Upper lobe of right lung (tissue), 1 donor: ENCODE measurements at regions not wholly inside any gene's neighbourhood (a gene's known extent, or its start where the extent isn't known, plus 50 kb on each side); places are given as distances from the start of the nearest gene placed in this dataset.

Experiments
- ATAC-seq: fragments of 200-7000 bp; cut with Tn5 transposase; one replicate; pipeline ENCODE4 v1.9.1; 2020; ENCODE audit warnings: mild to moderate bottlenecking, moderate library complexity
- DNase-seq: peaks from one replicate; pipeline ENCODE4 v3.0.0-alpha.2; 2020
- H3K27ac ChIP-seq: fragments of 200-600 bp; one replicate; pipeline ENCODE4 v1.8.0; 2022
- H3K27me3 ChIP-seq: fragments of 200-600 bp; one replicate; pipeline ENCODE4 v1.8.0; 2022; ENCODE audit warnings: mild to moderate bottlenecking
- H3K36me3 ChIP-seq: fragments of 200-600 bp; one replicate; pipeline ENCODE4 v1.8.0; 2022
- H3K4me1 ChIP-seq: fragments of 200-600 bp; one replicate; pipeline ENCODE4 v1.8.0; 2022
- H3K4me3 ChIP-seq: fragments of 200-600 bp; one replicate; pipeline ENCODE4 v1.8.0; 2022; ENCODE audit warnings: mild to moderate bottlenecking
- H3K9me3 ChIP-seq: fragments of 200-600 bp; one replicate; pipeline ENCODE4 v1.8.0; 2022
- intact Hi-C: fragments of 100-400 bp; cut with DNase I; formaldehyde crosslinking; loops from one replicate; pipeline ENCODE4 v1.11.0; 2022
- TF ChIP-seq, protein P1 (sequence below): fragments of 200-600 bp; IDR thresholded peaks from one replicate; pipeline ENCODE4 v1.8.0; 2022; ENCODE audit warnings: antibody characterized with exemption
- donor health status: DM: no; HTN: yes; CAD: no; lungs with severe emphysema.

DNA sequence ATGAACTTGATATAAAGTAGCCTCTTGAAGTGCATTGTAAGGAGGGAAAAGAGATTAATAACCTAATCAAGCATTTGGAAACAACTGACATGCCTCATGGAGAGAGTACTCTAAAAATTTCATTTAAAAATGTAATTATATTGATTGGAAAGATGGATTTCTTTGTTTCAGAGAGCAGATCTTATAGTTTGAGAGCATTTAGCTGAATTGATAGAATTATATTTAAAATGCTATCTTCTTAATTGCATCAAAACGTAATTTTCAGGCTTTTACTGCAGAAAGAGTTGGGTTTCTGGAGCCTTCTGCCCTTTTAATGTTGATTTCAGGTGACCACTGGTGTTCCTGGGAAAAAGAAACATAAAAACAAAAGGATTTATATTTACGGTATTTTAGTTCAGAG lies 130.6 kb downstream of the EDN3 start:
- H3K27me3 ChIP-seq = peaks cover 9% of the 10 kb centered on the region
- ATAC-seq (no peak), DNase-seq (no peak)
- H3K36me3 ChIP-seq = no peaks in the 10 kb centered on the region
- H3K27ac ChIP-seq = no peak overlapping the region
- TF ChIP-seq, protein P1, sequence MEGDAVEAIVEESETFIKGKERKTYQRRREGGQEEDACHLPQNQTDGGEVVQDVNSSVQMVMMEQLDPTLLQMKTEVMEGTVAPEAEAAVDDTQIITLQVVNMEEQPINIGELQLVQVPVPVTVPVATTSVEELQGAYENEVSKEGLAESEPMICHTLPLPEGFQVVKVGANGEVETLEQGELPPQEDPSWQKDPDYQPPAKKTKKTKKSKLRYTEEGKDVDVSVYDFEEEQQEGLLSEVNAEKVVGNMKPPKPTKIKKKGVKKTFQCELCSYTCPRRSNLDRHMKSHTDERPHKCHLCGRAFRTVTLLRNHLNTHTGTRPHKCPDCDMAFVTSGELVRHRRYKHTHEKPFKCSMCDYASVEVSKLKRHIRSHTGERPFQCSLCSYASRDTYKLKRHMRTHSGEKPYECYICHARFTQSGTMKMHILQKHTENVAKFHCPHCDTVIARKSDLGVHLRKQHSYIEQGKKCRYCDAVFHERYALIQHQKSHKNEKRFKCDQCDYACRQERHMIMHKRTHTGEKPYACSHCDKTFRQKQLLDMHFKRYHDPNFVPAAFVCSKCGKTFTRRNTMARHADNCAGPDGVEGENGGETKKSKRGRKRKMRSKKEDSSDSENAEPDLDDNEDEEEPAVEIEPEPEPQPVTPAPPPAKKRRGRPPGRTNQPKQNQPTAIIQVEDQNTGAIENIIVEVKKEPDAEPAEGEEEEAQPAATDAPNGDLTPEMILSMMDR = no peak
- no peaks in the 10 kb centered on the region for H3K4me1 ChIP-seq
- no peak overlapping the region for H3K4me3 ChIP-seq
- intact Hi-C loops = loop anchor here (10.0 kb wide), 1 partner anchor 56 kb away; no protein-coding TSS in a partner anchor
- H3K9me3 ChIP-seq = no peaks in the 10 kb centered on the region

DNA sequence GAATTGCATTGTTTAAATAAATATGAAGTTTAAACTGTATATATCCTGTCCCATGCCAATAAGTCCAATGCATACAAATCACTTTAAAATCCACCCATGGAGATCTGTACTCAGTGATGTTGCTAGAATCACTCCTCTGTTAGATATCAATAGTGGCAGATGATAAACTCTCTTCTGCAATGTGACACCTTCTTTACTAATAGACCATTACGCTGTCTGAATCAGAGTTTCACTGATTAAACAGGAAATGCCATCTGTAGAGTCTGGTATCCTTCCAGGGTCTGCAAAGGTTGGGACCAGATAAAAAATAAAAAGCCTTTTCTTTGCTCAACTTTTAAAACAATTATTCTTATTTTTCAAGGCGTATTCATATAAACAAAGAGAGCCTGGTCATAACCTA lies 134.5 kb downstream of the EDN3 start:
- no peak overlapping the region for H3K27ac ChIP-seq
- DNase-seq (no peak), ATAC-seq (no peak)
- H3K4me1 ChIP-seq = no peaks in the 10 kb centered on the region
- intact Hi-C loops = loop anchor here (10.0 kb wide), 1 partner anchor 60 kb away; no protein-coding TSS in a partner anchor
- no peaks in the 10 kb centered on the region for H3K36me3 ChIP-seq
- H3K4me3 ChIP-seq = no peak overlapping the region
- TF ChIP-seq, protein P1 = no peak
- H3K9me3 ChIP-seq = no peaks in the 10 kb centered on the region
- peaks cover 9% of the 10 kb centered on the region for H3K27me3 ChIP-seq

DNA sequence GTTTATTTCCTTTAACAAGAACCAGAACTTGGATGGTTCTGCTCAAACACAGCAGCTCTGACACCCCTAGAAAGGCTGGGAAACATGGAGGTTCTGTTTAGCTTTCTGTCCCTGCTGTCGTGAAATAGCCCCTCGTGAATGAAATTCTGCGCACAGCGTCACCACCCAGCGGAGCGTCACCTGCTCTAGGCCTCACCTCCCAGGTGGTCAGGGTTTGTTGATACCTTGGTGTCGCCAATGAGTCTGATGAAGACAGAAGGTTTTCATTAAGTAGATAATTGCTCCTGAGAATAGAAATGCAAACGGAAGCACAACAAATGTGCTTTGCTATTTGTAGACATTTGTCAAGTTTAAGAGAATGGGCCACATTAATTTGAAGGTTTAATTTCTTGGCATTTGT lies 135.1 kb downstream of the EDN3 start:
- DNase-seq = no peak
- TF ChIP-seq, protein P1 = no peak
- Histone ChIP-seq H3K9me3 (no peaks in the 10 kb centered on the region), H3K4me3 (no peak overlapping the region), H3K27me3 (peaks cover 9% of the 10 kb centered on the region), H3K4me1 (no peaks in the 10 kb centered on the region), H3K36me3 (no peaks in the 10 kb centered on the region), H3K27ac (no peak overlapping the region)
- ATAC-seq = no peak
- intact Hi-C loops = loop anchor here (10.0 kb wide), 1 partner anchor 61 kb away; no protein-coding TSS in a partner anchor

DNA sequence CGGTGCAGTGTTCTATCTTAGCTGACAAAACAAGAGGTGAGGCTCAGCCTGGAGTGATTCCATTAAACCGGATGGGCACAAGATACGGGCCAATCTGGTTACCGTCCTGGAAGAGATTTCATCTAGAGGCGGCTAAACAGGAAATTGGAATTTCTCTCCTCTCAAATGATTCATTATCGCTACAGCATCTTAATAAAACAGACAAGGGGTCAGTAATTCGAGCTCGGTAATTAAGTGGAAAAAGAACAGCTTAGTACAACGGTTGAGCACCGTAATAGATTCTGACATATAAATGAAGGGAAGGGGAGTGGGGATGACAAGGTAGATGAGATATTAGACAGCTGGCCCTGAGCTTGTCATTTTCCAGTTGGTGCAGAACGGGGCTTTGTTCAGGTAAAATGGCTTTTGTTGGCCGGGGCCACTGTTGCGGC lies 137.2 kb downstream of the EDN3 start:
- intact Hi-C loops = loop anchor here (10.0 kb wide), 1 partner anchor 63 kb away; no protein-coding TSS in a partner anchor
- H3K36me3 ChIP-seq = no peaks in the 10 kb centered on the region
- ATAC-seq (no peak), DNase-seq (no peak)
- no peaks in the 10 kb centered on the region for H3K27me3 ChIP-seq
- no peaks in the 10 kb centered on the region for H3K4me1 ChIP-seq
- TF ChIP-seq, protein P1 = no peak
- H3K27ac ChIP-seq = no peak overlapping the region
- no peaks in the 10 kb centered on the region for H3K9me3 ChIP-seq
- H3K4me3 ChIP-seq = no peak overlapping the region

DNA sequence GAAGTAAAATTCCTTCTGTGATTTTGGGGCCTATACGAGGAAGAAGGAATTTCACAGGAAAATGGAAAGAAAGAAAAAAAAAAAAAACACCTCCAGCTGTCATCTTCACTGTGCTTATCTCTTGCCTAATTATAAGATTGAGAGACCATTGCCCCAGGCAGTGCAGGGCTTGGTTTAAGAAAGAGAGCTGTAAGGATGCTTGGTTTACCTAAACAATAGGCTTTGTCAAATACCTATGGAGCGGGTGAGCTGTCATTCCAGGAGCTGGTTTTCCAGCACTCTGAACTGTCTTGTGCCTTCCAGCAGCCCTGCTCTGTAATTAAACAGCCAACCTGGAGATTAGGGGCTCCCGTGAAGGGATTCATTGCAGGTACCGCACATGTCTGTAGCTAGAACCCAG lies 137.8 kb downstream of the EDN3 start:
- ATAC-seq (no peak), DNase-seq (no peak)
- intact Hi-C loops = loop anchor here (10.0 kb wide), 1 partner anchor 63 kb away; no protein-coding TSS in a partner anchor
- Histone ChIP-seq H3K27me3 (no peaks in the 10 kb centered on the region), H3K4me1 (no peaks in the 10 kb centered on the region), H3K4me3 (no peak overlapping the region), H3K9me3 (no peaks in the 10 kb centered on the region), H3K27ac (no peak overlapping the region), H3K36me3 (no peaks in the 10 kb centered on the region)
- TF ChIP-seq, protein P1 = no peak

DNA sequence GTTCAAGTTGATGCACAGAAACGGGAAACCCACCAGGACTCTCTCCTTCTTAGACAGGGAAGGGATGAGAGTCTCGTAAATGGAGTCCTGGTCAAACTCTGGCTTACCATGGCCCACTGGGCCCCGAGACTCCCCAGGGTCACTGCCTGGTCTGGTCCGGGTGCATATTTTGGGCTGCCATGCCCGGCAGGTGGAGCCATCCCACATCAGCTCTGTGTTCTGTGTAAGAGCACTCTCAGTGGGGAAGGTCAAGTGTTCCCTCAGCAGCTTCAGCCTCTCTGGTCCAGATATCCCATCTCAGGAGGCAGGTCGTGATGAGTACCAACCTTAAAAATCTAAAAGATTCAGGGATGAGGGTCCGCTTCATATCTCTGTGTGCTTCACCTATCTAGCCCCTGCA lies 138.8 kb downstream of the EDN3 start:
- H3K36me3 ChIP-seq = no peaks in the 10 kb centered on the region

More for the DNA sequence above, 138.8 kb downstream of the EDN3 start:
- TF ChIP-seq, protein P1 = no peak
- H3K9me3 ChIP-seq = no peaks in the 10 kb centered on the region
- H3K4me1 ChIP-seq = no peaks in the 10 kb centered on the region
- no peak for DNase-seq
- ATAC-seq = no peak
- no peak overlapping the region for H3K27ac ChIP-seq
- intact Hi-C loops = loop anchor here (10.0 kb wide), 1 partner anchor 64 kb away; no protein-coding TSS in a partner anchor
- peaks cover 7% of the 10 kb centered on the region for H3K27me3 ChIP-seq
- H3K4me3 ChIP-seq = no peak overlapping the region
